ENCODE measurements at regions not wholly inside any gene's neighbourhood (a gene's known extent, or its start where the extent isn't known, plus 50 kb on each side); places are given as distances from the start of the nearest gene placed in this dataset.

DNA sequence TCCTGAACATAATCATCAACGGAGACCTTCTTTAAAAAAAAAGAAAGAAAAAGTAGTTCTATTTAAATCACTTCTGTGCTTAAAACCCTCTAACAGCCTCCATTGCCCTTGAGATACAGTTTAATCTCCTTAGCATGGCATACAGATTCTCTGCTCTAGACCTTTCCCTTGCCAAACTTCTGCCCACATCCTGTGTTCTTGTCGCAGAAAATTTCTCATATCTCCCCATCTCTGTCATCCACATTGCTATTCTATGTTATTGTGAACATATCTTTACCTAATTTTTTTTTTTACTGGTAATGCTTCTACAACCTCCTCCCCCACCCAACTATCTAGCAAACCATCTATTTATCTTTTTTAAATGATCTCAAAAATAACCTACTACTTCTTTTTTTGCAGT, 135.7 kb upstream of the PROX1 start:
- Histone ChIP-seq H3K36me3 (ENCODE audit: control insufficient read depth, insufficient read depth, low read length) (no peaks in the 10 kb centered on the region), H3K27ac (ENCODE audit: insufficient read depth, low read depth, low read length, poor library complexity, severe bottlenecking) (no peak overlapping the region), H3K27me3 (ENCODE audit: control insufficient read depth, insufficient read depth, low read length, poor library complexity, severe bottlenecking) (no peaks in the 10 kb centered on the region), H3K9me3 (ENCODE audit: control insufficient read depth, low read length) (no peaks in the 10 kb centered on the region), H3K4me3 (ENCODE audit: insufficient read depth, low read depth, low read length) (no peak overlapping the region), H3K4me1 (ENCODE audit: control insufficient read depth, insufficient read depth, low read length) (no peaks in the 10 kb centered on the region)
- WGBS, 2 experiments, result 86 to 100% methylated on average over 1 to 2 of the region's 2 CpGs

DNA sequence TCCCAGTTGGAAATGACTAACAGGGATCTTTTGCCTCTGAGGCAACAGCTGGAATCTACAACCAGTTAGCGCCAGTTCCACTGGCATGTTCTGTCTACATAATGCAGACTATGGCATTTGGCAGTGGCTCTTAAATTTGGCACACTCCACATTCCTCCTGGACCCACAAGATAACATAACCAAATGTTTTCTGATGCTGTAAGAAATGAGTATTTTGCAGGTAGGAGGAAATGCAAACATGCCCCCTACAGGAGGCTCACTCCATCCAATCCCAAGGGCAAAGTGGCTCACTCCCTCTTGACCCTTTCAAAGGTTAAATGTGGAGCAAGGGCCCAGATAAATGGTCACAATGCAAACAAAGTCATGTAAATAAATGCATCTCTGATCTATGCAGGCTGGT, 129.2 kb upstream of the PROX1 start:
- no peaks in the 10 kb centered on the region for H3K9me3 ChIP-seq (ENCODE audit: control insufficient read depth, low read length)
- no peak overlapping the region for H3K4me3 ChIP-seq (ENCODE audit: insufficient read depth, low read depth, low read length)
- no peaks in the 10 kb centered on the region for H3K27me3 ChIP-seq (ENCODE audit: control insufficient read depth, insufficient read depth, low read length, poor library complexity, severe bottlenecking)
- H3K4me1 ChIP-seq (ENCODE audit: control insufficient read depth, insufficient read depth, low read length), result no peaks in the 10 kb centered on the region
- no peak overlapping the region for H3K27ac ChIP-seq (ENCODE audit: insufficient read depth, low read depth, low read length, poor library complexity, severe bottlenecking)
- 94 to 97% methylated on average over 1 of the region's 1 CpG for WGBS, 2 experiments
- no peaks in the 10 kb centered on the region for H3K36me3 ChIP-seq (ENCODE audit: control insufficient read depth, insufficient read depth, low read length)

GRCh38 chr1:213861841-213862240, 125.9 kb upstream of the PROX1 start:
- WGBS, 2 experiments, result 93 to 94% methylated on average over 12 of the region's 12 CpGs

GRCh38 chr1:213864091-213864490, 123.7 kb upstream of the PROX1 start:
- no peak overlapping the region for H3K27ac ChIP-seq (ENCODE audit: insufficient read depth, low read depth, low read length, poor library complexity, severe bottlenecking)
- no peaks in the 10 kb centered on the region for H3K4me1 ChIP-seq (ENCODE audit: control insufficient read depth, insufficient read depth, low read length)
- H3K36me3 ChIP-seq (ENCODE audit: control insufficient read depth, insufficient read depth, low read length), result no peaks in the 10 kb centered on the region
- 98 to 100% methylated on average over 4 of the region's 4 CpGs for WGBS, 2 experiments
- H3K27me3 ChIP-seq (ENCODE audit: control insufficient read depth, insufficient read depth, low read length, poor library complexity, severe bottlenecking), result no peaks in the 10 kb centered on the region
- H3K9me3 ChIP-seq (ENCODE audit: control insufficient read depth, low read length), result no peaks in the 10 kb centered on the region
- no peak overlapping the region for H3K4me3 ChIP-seq (ENCODE audit: insufficient read depth, low read depth, low read length)

More at GRCh38 chr1:213861841-213862240, 125.9 kb upstream of the PROX1 start:
- Histone ChIP-seq H3K27me3 (ENCODE audit: control insufficient read depth, insufficient read depth, low read length, poor library complexity, severe bottlenecking) (no peaks in the 10 kb centered on the region), H3K4me1 (ENCODE audit: control insufficient read depth, insufficient read depth, low read length) (no peaks in the 10 kb centered on the region), H3K27ac (ENCODE audit: insufficient read depth, low read depth, low read length, poor library complexity, severe bottlenecking) (no peak overlapping the region), H3K36me3 (ENCODE audit: control insufficient read depth, insufficient read depth, low read length) (no peaks in the 10 kb centered on the region), H3K4me3 (ENCODE audit: insufficient read depth, low read depth, low read length) (no peak overlapping the region), H3K9me3 (ENCODE audit: control insufficient read depth, low read length) (no peaks in the 10 kb centered on the region)

DNA sequence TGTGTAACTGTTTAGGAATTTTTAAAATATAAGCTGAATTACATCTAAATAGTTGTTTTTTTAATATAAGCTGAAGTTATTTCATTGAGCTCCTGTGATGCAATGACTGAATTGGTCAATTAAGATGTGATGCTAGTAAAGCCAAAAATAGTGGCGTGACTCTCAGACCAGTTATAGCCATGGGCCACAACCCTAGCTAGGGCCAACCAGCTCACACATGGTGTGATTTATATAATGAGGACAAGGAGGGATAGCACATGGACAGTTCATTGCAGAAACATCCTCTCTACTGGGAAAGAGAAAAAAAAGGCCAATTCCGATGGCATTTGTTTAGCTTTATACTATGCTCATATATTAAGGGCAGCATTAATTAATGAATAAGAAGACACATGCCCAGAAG, 119.3 kb upstream of the PROX1 start:
- no peak overlapping the region for H3K27ac ChIP-seq (ENCODE audit: insufficient read depth, low read depth, low read length, poor library complexity, severe bottlenecking)
- no peaks in the 10 kb centered on the region for H3K36me3 ChIP-seq (ENCODE audit: control insufficient read depth, insufficient read depth, low read length)
- no peaks in the 10 kb centered on the region for H3K27me3 ChIP-seq (ENCODE audit: control insufficient read depth, insufficient read depth, low read length, poor library complexity, severe bottlenecking)
- H3K9me3 ChIP-seq (ENCODE audit: control insufficient read depth, low read length), result no peaks in the 10 kb centered on the region
- WGBS, 2 experiments, result 97 to 100% methylated on average over 1 to 2 of the region's 2 CpGs
- no peaks in the 10 kb centered on the region for H3K4me1 ChIP-seq (ENCODE audit: control insufficient read depth, insufficient read depth, low read length)
- no peak overlapping the region for H3K4me3 ChIP-seq (ENCODE audit: insufficient read depth, low read depth, low read length)

- no peaks in the 10 kb centered on the region for H3K27me3 ChIP-seq (ENCODE audit: control insufficient read depth, insufficient read depth, low read length, poor library complexity, severe bottlenecking)
- no peak overlapping the region for H3K27ac ChIP-seq (ENCODE audit: insufficient read depth, low read depth, low read length, poor library complexity, severe bottlenecking)
- no peaks in the 10 kb centered on the region for H3K9me3 ChIP-seq (ENCODE audit: control insufficient read depth, low read length)
- WGBS, 2 experiments, result 94% methylated on average over 4 of the region's 4 CpGs
- H3K4me1 ChIP-seq (ENCODE audit: control insufficient read depth, insufficient read depth, low read length), result no peaks in the 10 kb centered on the region
- no peaks in the 10 kb centered on the region for H3K36me3 ChIP-seq (ENCODE audit: control insufficient read depth, insufficient read depth, low read length)
- H3K4me3 ChIP-seq (ENCODE audit: insufficient read depth, low read depth, low read length), result no peak overlapping the region
Observed at GRCh38 chr1:213871179-213871578, 116.6 kb upstream of the PROX1 start.

DNA sequence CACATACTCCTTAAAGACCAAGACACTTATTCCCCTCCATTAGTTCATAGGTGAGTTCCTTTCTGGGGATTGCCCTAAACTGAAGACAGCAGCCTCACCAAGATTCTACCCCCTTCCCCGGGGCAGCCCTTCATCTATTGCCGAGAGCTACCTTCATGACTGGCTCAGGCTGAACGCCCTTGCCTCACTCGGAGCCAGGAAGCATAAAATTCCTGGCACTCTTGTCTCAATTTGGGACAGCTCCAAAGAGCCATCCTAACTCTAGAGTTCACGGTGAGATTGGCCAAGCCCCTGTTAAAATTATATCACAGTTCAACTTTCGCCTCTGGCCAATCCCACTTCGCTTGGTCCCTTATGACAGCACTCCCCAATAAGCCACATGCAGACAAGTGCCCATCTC, 113.0 kb upstream of the PROX1 start:
- H3K27ac ChIP-seq (ENCODE audit: insufficient read depth, low read depth, low read length, poor library complexity, severe bottlenecking), result no peak overlapping the region
- H3K27me3 ChIP-seq (ENCODE audit: control insufficient read depth, insufficient read depth, low read length, poor library complexity, severe bottlenecking), result no peaks in the 10 kb centered on the region
- H3K9me3 ChIP-seq (ENCODE audit: control insufficient read depth, low read length), result no peaks in the 10 kb centered on the region
- H3K4me3 ChIP-seq (ENCODE audit: insufficient read depth, low read depth, low read length), result no peak overlapping the region
- 95 to 97% methylated on average over 7 of the region's 7 CpGs for WGBS, 2 experiments
- no peaks in the 10 kb centered on the region for H3K36me3 ChIP-seq (ENCODE audit: control insufficient read depth, insufficient read depth, low read length)
- no peaks in the 10 kb centered on the region for H3K4me1 ChIP-seq (ENCODE audit: control insufficient read depth, insufficient read depth, low read length)

GRCh38 chr1:213876531-213876930, 111.2 kb upstream of the PROX1 start:
- H3K27me3 ChIP-seq (ENCODE audit: control insufficient read depth, insufficient read depth, low read length, poor library complexity, severe bottlenecking), result no peaks in the 10 kb centered on the region
- H3K36me3 ChIP-seq (ENCODE audit: control insufficient read depth, insufficient read depth, low read length), result no peaks in the 10 kb centered on the region
- H3K4me1 ChIP-seq (ENCODE audit: control insufficient read depth, insufficient read depth, low read length), result no peaks in the 10 kb centered on the region
- no peak overlapping the region for H3K27ac ChIP-seq (ENCODE audit: insufficient read depth, low read depth, low read length, poor library complexity, severe bottlenecking)
- no peak overlapping the region for H3K4me3 ChIP-seq (ENCODE audit: insufficient read depth, low read depth, low read length)
- no peaks in the 10 kb centered on the region for H3K9me3 ChIP-seq (ENCODE audit: control insufficient read depth, low read length)

- Histone ChIP-seq H3K27me3 (ENCODE audit: control insufficient read depth, insufficient read depth, low read length, poor library complexity, severe bottlenecking) (no peaks in the 10 kb centered on the region), H3K9me3 (ENCODE audit: control insufficient read depth, low read length) (no peaks in the 10 kb centered on the region), H3K4me1 (ENCODE audit: control insufficient read depth, insufficient read depth, low read length) (no peaks in the 10 kb centered on the region), H3K4me3 (ENCODE audit: insufficient read depth, low read depth, low read length) (no peak overlapping the region), H3K27ac (ENCODE audit: insufficient read depth, low read depth, low read length, poor library complexity, severe bottlenecking) (no peak overlapping the region), H3K36me3 (ENCODE audit: control insufficient read depth, insufficient read depth, low read length) (no peaks in the 10 kb centered on the region)
- 94 to 95% methylated on average over 2 of the region's 2 CpGs for WGBS, 2 experiments
Observed at GRCh38 chr1:213883618-213884017, 104.2 kb upstream of the PROX1 start.

- Histone ChIP-seq H3K27me3 (ENCODE audit: control insufficient read depth, insufficient read depth, low read length, poor library complexity, severe bottlenecking) (no peaks in the 10 kb centered on the region), H3K9me3 (ENCODE audit: control insufficient read depth, low read length) (no peaks in the 10 kb centered on the region), H3K36me3 (ENCODE audit: control insufficient read depth, insufficient read depth, low read length) (no peaks in the 10 kb centered on the region), H3K4me3 (ENCODE audit: insufficient read depth, low read depth, low read length) (no peak overlapping the region), H3K27ac (ENCODE audit: insufficient read depth, low read depth, low read length, poor library complexity, severe bottlenecking) (no peak overlapping the region), H3K4me1 (ENCODE audit: control insufficient read depth, insufficient read depth, low read length) (no peaks in the 10 kb centered on the region)
- WGBS, 2 experiments, result 0% methylated on average over 1 of the region's 1 CpG
Observed at GRCh38 chr1:213884402-213884801, 103.4 kb upstream of the PROX1 start.

DNA sequence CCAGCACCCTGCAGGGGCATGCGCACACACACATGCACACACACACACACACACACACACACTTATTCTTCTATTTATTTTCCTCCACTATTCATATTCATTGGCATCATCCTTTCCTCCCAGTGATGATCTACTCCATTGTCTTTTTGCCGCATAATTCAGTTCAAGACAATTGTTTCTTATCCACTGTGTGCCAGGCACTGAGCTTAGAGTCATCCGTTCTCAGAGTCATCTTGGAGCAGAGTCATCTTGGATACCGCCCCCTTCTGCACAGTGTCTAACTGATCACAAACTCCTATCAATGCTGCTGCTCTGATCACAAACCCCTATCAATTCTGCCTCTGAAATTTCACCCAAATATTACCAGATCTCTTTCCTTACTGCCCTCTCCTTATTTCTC, 102.8 kb upstream of the PROX1 start:
- H3K4me3 ChIP-seq (ENCODE audit: insufficient read depth, low read depth, low read length), result no peak overlapping the region
- WGBS, 2 experiments, result 94 to 95% methylated on average over 4 of the region's 4 CpGs
- no peaks in the 10 kb centered on the region for H3K27me3 ChIP-seq (ENCODE audit: control insufficient read depth, insufficient read depth, low read length, poor library complexity, severe bottlenecking)
- no peak overlapping the region for H3K27ac ChIP-seq (ENCODE audit: insufficient read depth, low read depth, low read length, poor library complexity, severe bottlenecking)
- H3K36me3 ChIP-seq (ENCODE audit: control insufficient read depth, insufficient read depth, low read length), result no peaks in the 10 kb centered on the region
- H3K9me3 ChIP-seq (ENCODE audit: control insufficient read depth, low read length), result no peaks in the 10 kb centered on the region
- no peaks in the 10 kb centered on the region for H3K4me1 ChIP-seq (ENCODE audit: control insufficient read depth, insufficient read depth, low read length)
